Stimulated activated naive B cell treated with anti-CD40 and anti-IgM and Interleukin-4, amounts not matched to agents 10 μg/mL and 1 μg/mL and 100 μg/mL, for 72 hours (primary cell): ENCODE measurements at regions not wholly inside any gene's neighbourhood (a gene's known extent, or its start where the extent isn't known, plus 50 kb on each side); places are given as distances from the start of the nearest gene placed in this dataset.
"Not testable (repeated sequence)": the region's sequence is repeated elsewhere in the genome, so short reads cannot be mapped to it uniquely, and the experiment has no call there.

Experiments used
- ATAC-seq, 2 donors: fragments of 150-1000 bp; cut with Tn5 transposase; replicated peaks; 2 replicates each; pipeline ENCODE4 v1.10.0; 2021; ENCODE audit warnings: moderate library complexity in 1 of 2
- DNase-seq: peaks from one replicate; pipeline ENCODE4 v3.0.0; 2021
- H3K27ac Mint-ChIP-seq: one replicate; pipeline ENCODE4 v1.8.0; 2022; ENCODE audit warnings: mild to moderate bottlenecking, mixed read lengths
- H3K27me3 Mint-ChIP-seq, 2 donors: one replicate each; pipeline ENCODE4 v1.8.0; 2022; ENCODE audit warnings: mixed read lengths in 2 of 2
- H3K36me3 Mint-ChIP-seq, 2 donors: one replicate each; pipeline ENCODE4 v1.8.0; 2022; ENCODE audit warnings: mixed read lengths in 2 of 2, mild to moderate bottlenecking in 1 of 2
- H3K4me1 Mint-ChIP-seq, 2 donors: one replicate each; pipeline ENCODE4 v1.8.0; 2022; ENCODE audit warnings: mixed read lengths in 2 of 2, mild to moderate bottlenecking in 1 of 2
- H3K4me3 Mint-ChIP-seq, 2 donors: one replicate each; pipeline ENCODE4 v1.8.0; 2022; ENCODE audit warnings: mild to moderate bottlenecking in 2 of 2, mixed read lengths in 2 of 2, moderate library complexity in 1 of 2
- H3K9me3 Mint-ChIP-seq, 2 donors: one replicate each; pipeline ENCODE4 v1.8.0; 2022; ENCODE audit warnings: mixed read lengths in 2 of 2, mild to moderate bottlenecking in 1 of 2

- not testable (repeated sequence) for DNase-seq, H3K27ac Mint-ChIP-seq, H3K36me3 Mint-ChIP-seq, H3K4me3 Mint-ChIP-seq, H3K27me3 Mint-ChIP-seq, ATAC-seq, H3K4me1 Mint-ChIP-seq
- H3K9me3 Mint-ChIP-seq: peaks cover 10 to 11% of the 10 kb centered on the region in 2 donors
Observed at GRCh38 chr6:66092306-66092705, 385.3 kb upstream of the EYS start.

- Mint-ChIP-seq H3K4me1 (no peaks in the 10 kb centered on the region), H3K4me3 (no peak overlapping the region), H3K36me3 (no peaks in the 10 kb centered on the region), H3K9me3 (peaks cover 17 to 29% of the 10 kb centered on the region in 2 donors), H3K27me3 (no peaks in the 10 kb centered on the region), H3K27ac (no peak overlapping the region)
- no peak for DNase-seq
- no peak for ATAC-seq
Observed at GRCh38 chr6:66086532-66086931, 379.5 kb upstream of the EYS start.

- H3K4me3 Mint-ChIP-seq: no peak overlapping the region
- H3K9me3 Mint-ChIP-seq: peaks cover 16 to 20% of the 10 kb centered on the region in 2 donors
- H3K27me3 Mint-ChIP-seq: no peaks in the 10 kb centered on the region
Observed at GRCh38 chr6:66082914-66083313, 375.9 kb upstream of the EYS start.

GRCh38 chr6:66068907-66069306 lies 361.9 kb upstream of the EYS start:
- no peak overlapping the region for H3K27ac Mint-ChIP-seq
- no peaks in the 10 kb centered on the region for H3K36me3 Mint-ChIP-seq
- ATAC-seq (no peak), DNase-seq (no peak)
- H3K27me3 Mint-ChIP-seq: no peaks in the 10 kb centered on the region
- no peak overlapping the region for H3K4me3 Mint-ChIP-seq
- H3K9me3 Mint-ChIP-seq: peaks cover 12 to 14% of the 10 kb centered on the region in 2 donors
- H3K4me1 Mint-ChIP-seq: no peaks in the 10 kb centered on the region

More at GRCh38 chr6:66082914-66083313, 375.9 kb upstream of the EYS start:
- ATAC-seq (no peak), DNase-seq (no peak)
- Mint-ChIP-seq H3K27ac (no peak overlapping the region), H3K36me3 (no peaks in the 10 kb centered on the region), H3K4me1 (no peaks in the 10 kb centered on the region)

- no peak overlapping the region for H3K4me3 Mint-ChIP-seq
- peaks cover 7 to 10% of the 10 kb centered on the region in 2 donors for H3K9me3 Mint-ChIP-seq
- H3K27me3 Mint-ChIP-seq: no peaks in the 10 kb centered on the region
- no peak for DNase-seq
- no peaks in the 10 kb centered on the region for H3K36me3 Mint-ChIP-seq
- ATAC-seq: no peak
- H3K27ac Mint-ChIP-seq: no peak overlapping the region
- no peaks in the 10 kb centered on the region for H3K4me1 Mint-ChIP-seq
Observed at GRCh38 chr6:66068033-66068432, 361.0 kb upstream of the EYS start.

- DNase-seq (no peak), ATAC-seq (no peak)
- Mint-ChIP-seq H3K4me1 (no peaks in the 10 kb centered on the region), H3K27me3 (no peaks in the 10 kb centered on the region), H3K36me3 (no peaks in the 10 kb centered on the region), H3K4me3 (no peak overlapping the region), H3K27ac (no peak overlapping the region), H3K9me3 (peaks cover 4 to 7% of the 10 kb centered on the region in 2 donors)
Observed at GRCh38 chr6:66065313-66065712, 358.3 kb upstream of the EYS start.

- no peaks in the 10 kb centered on the region for H3K4me1 Mint-ChIP-seq
- H3K4me3 Mint-ChIP-seq: no peak overlapping the region
- peaks cover 0 to 3% of the 10 kb centered on the region in 2 donors for H3K9me3 Mint-ChIP-seq
- DNase-seq (no peak), ATAC-seq (no peak)
- no peak overlapping the region for H3K27ac Mint-ChIP-seq
- H3K27me3 Mint-ChIP-seq: no peaks in the 10 kb centered on the region
- no peaks in the 10 kb centered on the region for H3K36me3 Mint-ChIP-seq
Observed at GRCh38 chr6:66057034-66057433, 350.0 kb upstream of the EYS start.

- Mint-ChIP-seq H3K27me3 (no peaks in the 10 kb centered on the region), H3K9me3 (peaks cover 0 to 3% of the 10 kb centered on the region in 2 donors), H3K36me3 (no peaks in the 10 kb centered on the region), H3K4me3 (no peak overlapping the region), H3K27ac (no peak overlapping the region), H3K4me1 (no peaks in the 10 kb centered on the region)
- ATAC-seq (no peak), DNase-seq (no peak)
Observed at GRCh38 chr6:66054967-66055366, 347.9 kb upstream of the EYS start.

- H3K27me3 Mint-ChIP-seq: no peaks in the 10 kb centered on the region
- DNase-seq: no peak
- no peak overlapping the region for H3K4me3 Mint-ChIP-seq
- no peaks in the 10 kb centered on the region for H3K36me3 Mint-ChIP-seq
- peaks cover 0 to 3% of the 10 kb centered on the region in 2 donors for H3K9me3 Mint-ChIP-seq
- no peak overlapping the region for H3K27ac Mint-ChIP-seq
- no peaks in the 10 kb centered on the region for H3K4me1 Mint-ChIP-seq
- ATAC-seq: no peak
Observed at GRCh38 chr6:66051812-66052211, 344.8 kb upstream of the EYS start.

- peaks cover 3 to 4% of the 10 kb centered on the region in 2 donors for H3K9me3 Mint-ChIP-seq
- H3K4me3 Mint-ChIP-seq: no peak overlapping the region
- no peaks in the 10 kb centered on the region for H3K36me3 Mint-ChIP-seq
- no peak overlapping the region for H3K27ac Mint-ChIP-seq
- no peaks in the 10 kb centered on the region for H3K4me1 Mint-ChIP-seq
- ATAC-seq (no peak), DNase-seq (no peak)
- no peaks in the 10 kb centered on the region for H3K27me3 Mint-ChIP-seq
Observed at GRCh38 chr6:66048684-66049474, 341.9 kb upstream of the EYS start.

- H3K9me3 Mint-ChIP-seq: peaks cover 0 to 2% of the 10 kb centered on the region in 2 donors
- no peak overlapping the region for H3K4me3 Mint-ChIP-seq
- H3K4me1 Mint-ChIP-seq: no peaks in the 10 kb centered on the region
- no peak for DNase-seq
- ATAC-seq: no peak
- no peak overlapping the region for H3K27ac Mint-ChIP-seq
- H3K27me3 Mint-ChIP-seq: no peaks in the 10 kb centered on the region
- no peaks in the 10 kb centered on the region for H3K36me3 Mint-ChIP-seq
Observed at GRCh38 chr6:66032626-66033025, 325.6 kb upstream of the EYS start.

- peaks cover 0 to 1% of the 10 kb centered on the region in 2 donors for H3K9me3 Mint-ChIP-seq
- no peaks in the 10 kb centered on the region for H3K4me1 Mint-ChIP-seq
- no peak overlapping the region for H3K27ac Mint-ChIP-seq
- DNase-seq (no peak), ATAC-seq (no peak)
- H3K4me3 Mint-ChIP-seq: no peak overlapping the region
- no peaks in the 10 kb centered on the region for H3K36me3 Mint-ChIP-seq
- no peaks in the 10 kb centered on the region for H3K27me3 Mint-ChIP-seq
Observed at GRCh38 chr6:66029391-66029790, 322.4 kb upstream of the EYS start.

GRCh38 chr6:65999288-65999791 lies 292.3 kb upstream of the EYS start:
- H3K27ac Mint-ChIP-seq: no peak overlapping the region
- H3K27me3 Mint-ChIP-seq: no peaks in the 10 kb centered on the region
- H3K9me3 Mint-ChIP-seq: peaks cover 0 to 2% of the 10 kb centered on the region in 2 donors

GRCh38 chr6:65998544-65998943 lies 291.5 kb upstream of the EYS start:
- DNase-seq (no peak), ATAC-seq (no peak)
- H3K27me3 Mint-ChIP-seq: no peaks in the 10 kb centered on the region

More at GRCh38 chr6:65999288-65999791, 292.3 kb upstream of the EYS start:
- H3K36me3 Mint-ChIP-seq: no peaks in the 10 kb centered on the region
- H3K4me1 Mint-ChIP-seq: no peaks in the 10 kb centered on the region
- DNase-seq (no peak), ATAC-seq (no peak)
- H3K4me3 Mint-ChIP-seq: no peak overlapping the region

GRCh38 chr6:65997539-65997938 lies 290.5 kb upstream of the EYS start:
- no peak overlapping the region for H3K27ac Mint-ChIP-seq
- H3K9me3 Mint-ChIP-seq: peaks cover 0 to 2% of the 10 kb centered on the region in 2 donors
- no peaks in the 10 kb centered on the region for H3K36me3 Mint-ChIP-seq
- ATAC-seq: no peak
- H3K4me3 Mint-ChIP-seq: no peak overlapping the region
- H3K4me1 Mint-ChIP-seq: no peaks in the 10 kb centered on the region
- no peaks in the 10 kb centered on the region for H3K27me3 Mint-ChIP-seq
- no peak for DNase-seq

More at GRCh38 chr6:65998544-65998943, 291.5 kb upstream of the EYS start:
- no peak overlapping the region for H3K4me3 Mint-ChIP-seq
- peaks cover 0 to 2% of the 10 kb centered on the region in 2 donors for H3K9me3 Mint-ChIP-seq
- H3K27ac Mint-ChIP-seq: no peak overlapping the region
- no peaks in the 10 kb centered on the region for H3K36me3 Mint-ChIP-seq
- no peaks in the 10 kb centered on the region for H3K4me1 Mint-ChIP-seq
